OCI-LY1 (cell line): ENCODE measurements at regions not wholly inside any gene's neighbourhood (a gene's known extent, or its start where the extent isn't known, plus 50 kb on each side); places are given as distances from the start of the nearest gene placed in this dataset.

Source experiments
- CTCF ChIP-seq: fragments of 200-600 bp; sonication (generic), shearing (Covaris generic); IDR thresholded peaks from 2 replicates; pipeline ENCODE4 v1.5.1; 2017; ENCODE audit warnings: mild to moderate bottlenecking, antibody characterized with exemption, low read length, moderate library complexity, mixed read lengths
- EZH2 ChIP-seq: fragments of 200-600 bp; sonication (generic), shearing (Covaris generic); IDR thresholded peaks from 2 replicates; pipeline ENCODE4 v1.8.0; 2017; ENCODE audit warnings: borderline replicate concordance, mixed run types, mild to moderate bottlenecking, antibody characterized with exemption, low read length, moderate library complexity, mixed read lengths

GRCh38 chr7:113804475-113805095 lies 114.2 kb downstream of the PPP1R3A start:
- no peak for TF ChIP-seq CTCF
- no peak for TF ChIP-seq EZH2
